ENCODE measurements at regions not wholly inside any gene's neighbourhood (a gene's known extent, or its start where the extent isn't known, plus 50 kb on each side); places are given as distances from the start of the nearest gene placed in this dataset.

GRCh38 chr13:90997951-90998350 is 349.5 kb upstream of the MIR17HG start:
- dilution Hi-C loops (cut with HindIII; ENCODE audit: low sequenced_read_pairs, unreplicated experiment) = no loop called here
- no peak overlapping the region for H3K4me3 ChIP-seq (ENCODE audit: insufficient read depth, low read depth, low read length)
- H3K56ac ChIP-seq (ENCODE audit: extremely low read depth, insufficient read depth, low read length) = no peak overlapping the region
- no peak overlapping the region for H3K23ac ChIP-seq (ENCODE audit: low read depth, low read length)
- no peaks in the 10 kb centered on the region for H3K79me1 ChIP-seq (ENCODE audit: low read depth in 1 of 2, low read length in 2 of 2)
- DNase-seq (no peak), ATAC-seq (ENCODE audit: low read depth) (no peak)
- H3K4me1 ChIP-seq (ENCODE audit: control insufficient read depth, insufficient read depth, low read length) = no peaks in the 10 kb centered on the region
- no peaks in the 10 kb centered on the region for H3K36me3 ChIP-seq (ENCODE audit: control insufficient read depth, insufficient read depth, low read length)
- no peak overlapping the region for H2BK5ac ChIP-seq (ENCODE audit: low read depth, low read length, poor library complexity, severe bottlenecking)
- no peak overlapping the region for H2AK5ac ChIP-seq (ENCODE audit: low read depth, low read length)
- H3K4me2 ChIP-seq (ENCODE audit: low read depth, low read length) = no peak overlapping the region
- BruUV-seq (replicated peaks) = no TSS peak
- H3K14ac ChIP-seq (replicated peaks; ENCODE audit: low read depth, low read length) = no peak overlapping the region
- no CpG with 5 or more reads among the region's 1 CpG for WGBS, 2 experiments (ENCODE audit: extremely low coverage in 2 of 2, insufficient read length in 1 of 2)
- no peak overlapping the region for H4K5ac ChIP-seq (ENCODE audit: low read depth, low read length)
- no peak overlapping the region for H2BK120ac ChIP-seq (ENCODE audit: low read depth, low read length)
- POLR2A ChIA-PET (ENCODE audit: unreplicated experiment) = no interaction called here
- no peak overlapping the region for H2AFZ ChIP-seq (replicated peaks; ENCODE audit: low read length, poor library complexity)
- in situ Hi-C loops (cut with MboI; ENCODE audit: low sequenced_read_pairs) = no loop called here
- H2AK9ac ChIP-seq (replicated peaks; ENCODE audit: low read depth, low read length, poor library complexity) = no peak overlapping the region
- no peak overlapping the region for H3K18ac ChIP-seq (ENCODE audit: low read depth, low read length)
- intact Hi-C loops (cut with micrococcal nuclease) = no loop called here
- H2BK20ac ChIP-seq (ENCODE audit: low read depth, low read length) = no peak overlapping the region
- TF ChIP-seq NFE2L2 (IDR thresholded peaks at IDR 0.05; ENCODE audit: low read depth, low read length) (no peak), SMC3 (IDR thresholded peaks at IDR 0.05; ENCODE audit: low read depth, low read length) (no peak), CTCF (conservative IDR thresholded peaks at IDR 0.05; ENCODE audit: low read depth, low read length) (no peak), POLR2A (IDR thresholded peaks at IDR 0.05; ENCODE audit: low read depth, low read length) (no peak)
- H3K27ac ChIP-seq (ENCODE audit: insufficient read depth, low read length) = no peak overlapping the region
- H3K9ac ChIP-seq (ENCODE audit: low read depth, low read length) = no peak overlapping the region
- no peak overlapping the region for H4K91ac ChIP-seq (ENCODE audit: insufficient read depth, low read depth, low read length)
- no peaks in the 10 kb centered on the region for H3K27me3 ChIP-seq (ENCODE audit: control insufficient read depth, insufficient read depth, low read length)
- H2BK15ac ChIP-seq (ENCODE audit: low read depth, low read length) = no peak overlapping the region
- H4K20me1 ChIP-seq (ENCODE audit: insufficient read depth, low read length) = no peaks in the 10 kb centered on the region
- no peaks in the 10 kb centered on the region for H3K9me1 ChIP-seq (ENCODE audit: insufficient read depth, low read length)
- H3K9me3 ChIP-seq (ENCODE audit: control insufficient read depth, insufficient read depth, low read length) = 0 out of 2 replicates have a peak, but pooled peaks cover 2% of the 10 kb centered on the region
- no peak overlapping the region for H4K8ac ChIP-seq (ENCODE audit: low read depth in 2 of 2, low read length in 2 of 2)
- H3K4ac ChIP-seq (ENCODE audit: low read depth, low read length) = no peak overlapping the region
- CTCF ChIA-PET = no interaction called here

Measured in IMR-90 (cell line).